ENCODE measurements at regions not wholly inside any gene's neighbourhood (a gene's known extent, or its start where the extent isn't known, plus 50 kb on each side); places are given as distances from the start of the nearest gene placed in this dataset.

DNA sequence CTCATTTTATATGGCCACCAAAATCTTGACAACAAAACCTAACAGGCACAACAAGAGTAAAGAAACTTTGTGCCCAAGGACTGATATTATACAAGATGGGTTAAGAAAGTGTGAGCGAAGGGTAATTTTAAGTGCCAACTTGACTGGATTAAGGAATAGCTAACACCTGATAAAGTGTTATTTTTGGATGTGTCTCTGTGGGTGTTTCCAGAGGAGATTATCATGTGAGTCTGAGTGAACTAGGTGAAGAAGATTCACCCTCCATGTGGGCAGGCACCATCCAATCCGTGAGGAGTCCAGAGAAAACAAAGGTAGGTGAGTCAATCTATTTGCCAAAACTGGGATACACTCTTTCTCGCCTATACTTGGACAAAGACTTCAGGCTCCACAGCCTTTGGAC lies 461.6 kb downstream of the ETS1 start:
- DNase-seq (ENCODE audit: low spot score) = no peak
- ATAC-seq (ENCODE audit: low FRiP score) = no peak
- TF ChIP-seq, protein P1, sequence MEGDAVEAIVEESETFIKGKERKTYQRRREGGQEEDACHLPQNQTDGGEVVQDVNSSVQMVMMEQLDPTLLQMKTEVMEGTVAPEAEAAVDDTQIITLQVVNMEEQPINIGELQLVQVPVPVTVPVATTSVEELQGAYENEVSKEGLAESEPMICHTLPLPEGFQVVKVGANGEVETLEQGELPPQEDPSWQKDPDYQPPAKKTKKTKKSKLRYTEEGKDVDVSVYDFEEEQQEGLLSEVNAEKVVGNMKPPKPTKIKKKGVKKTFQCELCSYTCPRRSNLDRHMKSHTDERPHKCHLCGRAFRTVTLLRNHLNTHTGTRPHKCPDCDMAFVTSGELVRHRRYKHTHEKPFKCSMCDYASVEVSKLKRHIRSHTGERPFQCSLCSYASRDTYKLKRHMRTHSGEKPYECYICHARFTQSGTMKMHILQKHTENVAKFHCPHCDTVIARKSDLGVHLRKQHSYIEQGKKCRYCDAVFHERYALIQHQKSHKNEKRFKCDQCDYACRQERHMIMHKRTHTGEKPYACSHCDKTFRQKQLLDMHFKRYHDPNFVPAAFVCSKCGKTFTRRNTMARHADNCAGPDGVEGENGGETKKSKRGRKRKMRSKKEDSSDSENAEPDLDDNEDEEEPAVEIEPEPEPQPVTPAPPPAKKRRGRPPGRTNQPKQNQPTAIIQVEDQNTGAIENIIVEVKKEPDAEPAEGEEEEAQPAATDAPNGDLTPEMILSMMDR (IDR thresholded peaks at IDR 0.05) = no peak

- no peak for ATAC-seq (ENCODE audit: low FRiP score)
- DNase-seq (ENCODE audit: low spot score) = no peak
- TF ChIP-seq, protein P1 (IDR thresholded peaks at IDR 0.05) = no peak
These were observed 470.5 kb downstream of the ETS1 start for GRCh38 chr11:128116885-128117284.

- TF ChIP-seq, protein P1 (IDR thresholded peaks at IDR 0.05) = no peak
These were observed 470.9 kb downstream of the ETS1 start for GRCh38 chr11:128116447-128116846.

DNA sequence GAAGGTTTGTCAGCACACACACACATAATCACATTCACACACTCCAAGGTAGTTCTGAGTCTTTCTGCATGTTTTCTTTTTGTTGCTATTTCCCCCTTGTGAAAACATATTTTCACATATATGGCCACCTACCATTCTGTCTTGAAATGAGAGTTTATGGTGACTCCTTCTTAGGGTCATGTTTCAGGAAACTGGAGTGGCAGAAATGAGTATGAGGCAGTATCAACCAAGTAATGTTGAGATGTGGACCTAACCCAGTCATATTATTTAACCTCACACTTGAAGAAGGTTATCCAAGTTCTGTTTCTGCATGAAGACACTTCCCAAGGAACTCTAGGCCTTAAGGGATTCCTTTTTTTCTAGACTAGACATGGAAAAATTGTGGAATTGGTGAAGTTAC lies 481.4 kb downstream of the ETS1 start:
- DNase-seq (ENCODE audit: low spot score) (no peak), ATAC-seq (ENCODE audit: low FRiP score) (no peak)
- TF ChIP-seq, protein P1 (IDR thresholded peaks at IDR 0.05) = no peak

More at GRCh38 chr11:128116447-128116846, 470.9 kb downstream of the ETS1 start:
- ATAC-seq (ENCODE audit: low FRiP score) (no peak), DNase-seq (ENCODE audit: low spot score) (no peak)

- DNase-seq (ENCODE audit: low spot score) (no peak), ATAC-seq (ENCODE audit: low FRiP score) (no peak)
- TF ChIP-seq, protein P1 (IDR thresholded peaks at IDR 0.05) = no peak
These were observed 481.8 kb downstream of the ETS1 start for GRCh38 chr11:128105511-128105910.

DNA sequence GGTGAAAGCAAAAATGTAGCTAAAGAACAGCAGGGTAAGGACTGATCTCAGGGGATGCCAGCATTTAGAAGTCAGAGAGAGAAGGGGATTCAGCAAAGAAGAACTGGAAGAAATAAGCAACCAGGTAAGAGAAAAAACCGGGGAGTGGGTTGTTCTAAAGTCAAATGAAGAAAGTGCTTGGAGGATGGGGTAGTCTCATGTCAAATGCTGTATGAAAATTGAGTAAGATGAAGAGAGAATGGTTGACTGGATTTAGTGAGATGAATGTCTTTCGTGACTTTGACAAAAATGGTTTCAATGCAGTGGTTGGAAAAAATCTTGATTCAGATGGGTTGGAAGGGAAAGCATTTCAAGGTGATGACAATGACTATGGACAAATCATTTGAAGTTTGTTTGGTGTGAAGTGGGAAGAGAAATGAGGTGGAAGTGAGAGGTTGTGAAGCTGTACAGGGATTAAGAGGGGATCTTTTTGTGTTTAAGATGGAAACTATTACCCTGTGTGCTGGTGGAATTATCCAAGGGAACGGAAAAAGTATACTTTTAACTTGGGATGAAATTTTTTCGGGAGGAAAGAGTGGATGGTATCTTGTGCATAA lies 484.0 kb downstream of the ETS1 start:
- TF ChIP-seq, protein P1 (IDR thresholded peaks at IDR 0.05) = no peak
- ATAC-seq (ENCODE audit: low FRiP score) (no peak), DNase-seq (ENCODE audit: low spot score) (no peak)

DNA sequence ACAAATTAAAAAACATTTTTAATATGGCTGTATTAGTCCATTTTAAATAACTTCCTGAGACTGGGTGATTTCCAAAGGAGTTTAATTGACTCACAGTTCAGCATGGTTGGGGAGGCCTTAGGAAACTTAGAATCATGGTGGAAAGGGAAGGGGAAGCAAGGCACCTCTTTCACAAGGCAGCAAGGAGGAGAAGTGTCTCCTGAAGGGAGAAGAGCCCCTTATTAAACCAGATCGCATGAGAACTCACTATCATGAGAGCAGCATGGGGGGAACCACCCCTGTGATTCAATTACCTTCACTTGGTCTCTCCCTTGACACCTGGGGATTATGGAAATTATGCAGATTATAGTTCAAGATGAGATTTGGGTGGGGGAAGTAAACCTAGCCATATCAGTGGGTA lies 488.6 kb downstream of the ETS1 start:
- ATAC-seq (ENCODE audit: low FRiP score) = no peak
- DNase-seq (ENCODE audit: low spot score) = no peak
- TF ChIP-seq, protein P1 (IDR thresholded peaks at IDR 0.05) = no peak

Measured in omental fat pad (tissue), 3 donors.